OCI-LY7 (cell line): ENCODE measurements at regions not wholly inside any gene's neighbourhood (a gene's known extent, or its start where the extent isn't known, plus 50 kb on each side); places are given as distances from the start of the nearest gene placed in this dataset.

Source experiments
- BruUV-seq: library from RNA; stranded (reverse); fragments of 400-500 nt; replicated peaks from 2 replicates; lab custom pipeline; 2021; lab: Mats Ljungman, UMichigan
- CTCF ChIA-PET: fragments of 300-600 bp; sonication (Branson Sonifier 250); formaldehyde crosslinking; loops from one replicate; lab custom pipeline; 2022; ENCODE audit warnings: antibody characterized with exemption; ENCODE audit not compliant: unreplicated experiment; lab: Charles Lee
- POLR2A ChIA-PET: fragments of 300-600 bp; sonication (Branson Sonifier 250); formaldehyde crosslinking; loops from one replicate; lab custom pipeline; 2022; ENCODE audit warnings: antibody characterized with exemption; lab: Charles Lee
- DNase-seq: peaks from one replicate; pipeline ENCODE4 v3.0.0-alpha.2; 2015; ENCODE audit warnings: low spot score
- H2AFZ ChIP-seq: fragments of 200-600 bp; sonication (generic), shearing (Covaris generic); 2 replicates; pipeline ENCODE4 v1.6.1; 2014; ENCODE audit warnings: mild to moderate bottlenecking, antibody characterized with exemption, low read length, moderate library complexity
- H3K27ac ChIP-seq: fragments of 200-600 bp; sonication (generic); 2 replicates; pipeline ENCODE4 v1.5.1; 2014; ENCODE audit warnings: mixed run types, low read depth, mild to moderate bottlenecking, moderate library complexity, low read length, inconsistent platforms; ENCODE audit not compliant: poor library complexity, severe bottlenecking
- H3K36me3 ChIP-seq: fragments of 200-600 bp; sonication (generic); 2 replicates; pipeline ENCODE4 v1.6.1; 2014; ENCODE audit warnings: mild to moderate bottlenecking, antibody characterized with exemption, low read length, moderate library complexity, mixed read lengths; ENCODE audit not compliant: insufficient read depth
- H3K4me1 ChIP-seq: fragments of 200-600 bp; sonication (generic); 2 replicates; pipeline ENCODE4 v1.5.1; 2014; ENCODE audit warnings: mild to moderate bottlenecking, low read length; ENCODE audit not compliant: insufficient read depth, poor library complexity, severe bottlenecking
- H3K4me2 ChIP-seq: fragments of 200-600 bp; sonication (generic); 2 replicates; pipeline ENCODE4 v1.6.1; 2014; ENCODE audit warnings: mild to moderate bottlenecking, low read length
- H3K4me3 ChIP-seq: fragments of 200-600 bp; sonication (generic); 2 replicates; pipeline ENCODE4 v1.5.1; 2014; ENCODE audit warnings: mild to moderate bottlenecking, low read depth, low read length; ENCODE audit not compliant: poor library complexity, severe bottlenecking
- H3K79me2 ChIP-seq: fragments of 200-600 bp; sonication (generic); 2 replicates; pipeline ENCODE4 v1.6.1; 2016; ENCODE audit warnings: low read depth, mild to moderate bottlenecking, low read length, moderate library complexity, mixed read lengths; ENCODE audit not compliant: insufficient read depth
- H3K9me2 ChIP-seq: fragments of 200-600 bp; sonication (generic); 2 replicates; pipeline ENCODE4 v1.6.1; 2016; ENCODE audit warnings: mild to moderate bottlenecking, low read length, mixed read lengths; ENCODE audit not compliant: insufficient read depth
- H3K9me3 ChIP-seq: fragments of 200-600 bp; sonication (generic); 2 replicates; pipeline ENCODE4 v1.6.1; 2014; ENCODE audit warnings: mild to moderate bottlenecking, mixed run types, low read length, mixed read lengths
- H4K20me1 ChIP-seq: fragments of 200-600 bp; sonication (generic); 2 replicates; pipeline ENCODE4 v1.6.1; 2014; ENCODE audit warnings: mild to moderate bottlenecking, antibody characterized with exemption, low read length, moderate library complexity, mixed read lengths; ENCODE audit not compliant: insufficient read depth
- EZH2phosphoT487 ChIP-seq: fragments of 200-600 bp; sonication (generic); IDR thresholded peaks from 2 replicates; pipeline ENCODE4 v1.6.1; 2018; ENCODE audit warnings: low read depth, borderline replicate concordance, mild to moderate bottlenecking, mixed run types, antibody characterized with exemption, low read length, moderate library complexity, mixed read lengths
- intact Hi-C: fragments of 100-400 bp; cut with micrococcal nuclease; formaldehyde crosslinking; loops from one replicate; pipeline ENCODE4 v1.10.0; 2022; ENCODE audit not compliant: unreplicated experiment
- TF ChIP-seq, protein P1 (sequence below): fragments of 200-600 bp; sonication (generic); conservative IDR thresholded peaks from 2 replicates; pipeline ENCODE4 v1.5.1; 2014; ENCODE audit warnings: mild to moderate bottlenecking, antibody characterized with exemption, low read length, moderate library complexity, mixed read lengths

DNA sequence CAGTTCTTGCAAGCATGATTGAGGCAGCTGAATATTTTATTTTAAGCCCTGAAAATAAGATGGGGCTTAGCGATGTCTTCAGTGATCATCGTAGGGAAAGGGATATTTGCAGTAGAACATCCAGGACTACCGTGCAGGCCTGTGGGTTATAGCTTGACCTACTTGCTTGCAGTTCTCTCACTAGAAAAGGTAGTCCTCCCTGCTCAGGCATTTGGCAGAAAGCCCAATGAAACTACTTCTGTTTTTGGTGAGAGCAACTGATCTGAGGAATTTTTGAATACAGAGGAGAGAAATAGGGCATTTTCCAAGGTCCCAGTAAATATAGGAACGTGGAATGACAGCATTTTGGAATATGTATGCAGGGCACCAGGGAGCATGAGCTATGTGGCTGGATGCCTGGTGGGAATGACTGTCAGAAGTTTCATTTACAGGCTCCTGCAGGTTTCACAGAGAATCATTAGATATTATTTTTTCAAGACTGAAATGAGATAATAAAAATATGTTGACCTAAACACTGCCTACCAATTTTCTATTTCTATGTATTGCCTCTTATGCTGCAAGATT lies 417.9 kb upstream of the ACTBL2 start:
- Histone ChIP-seq H3K4me3 (no peak overlapping the region), H3K9me2 (no peaks in the 10 kb centered on the region), H4K20me1 (no peaks in the 10 kb centered on the region), H3K27ac (no peak overlapping the region), H3K79me2 (no peaks in the 10 kb centered on the region), H3K36me3 (no peaks in the 10 kb centered on the region), H3K4me2 (no peak overlapping the region), H3K4me1 (no peaks in the 10 kb centered on the region), H2AFZ (no peak overlapping the region), H3K9me3 (no peaks in the 10 kb centered on the region)
- TF ChIP-seq, protein P1, sequence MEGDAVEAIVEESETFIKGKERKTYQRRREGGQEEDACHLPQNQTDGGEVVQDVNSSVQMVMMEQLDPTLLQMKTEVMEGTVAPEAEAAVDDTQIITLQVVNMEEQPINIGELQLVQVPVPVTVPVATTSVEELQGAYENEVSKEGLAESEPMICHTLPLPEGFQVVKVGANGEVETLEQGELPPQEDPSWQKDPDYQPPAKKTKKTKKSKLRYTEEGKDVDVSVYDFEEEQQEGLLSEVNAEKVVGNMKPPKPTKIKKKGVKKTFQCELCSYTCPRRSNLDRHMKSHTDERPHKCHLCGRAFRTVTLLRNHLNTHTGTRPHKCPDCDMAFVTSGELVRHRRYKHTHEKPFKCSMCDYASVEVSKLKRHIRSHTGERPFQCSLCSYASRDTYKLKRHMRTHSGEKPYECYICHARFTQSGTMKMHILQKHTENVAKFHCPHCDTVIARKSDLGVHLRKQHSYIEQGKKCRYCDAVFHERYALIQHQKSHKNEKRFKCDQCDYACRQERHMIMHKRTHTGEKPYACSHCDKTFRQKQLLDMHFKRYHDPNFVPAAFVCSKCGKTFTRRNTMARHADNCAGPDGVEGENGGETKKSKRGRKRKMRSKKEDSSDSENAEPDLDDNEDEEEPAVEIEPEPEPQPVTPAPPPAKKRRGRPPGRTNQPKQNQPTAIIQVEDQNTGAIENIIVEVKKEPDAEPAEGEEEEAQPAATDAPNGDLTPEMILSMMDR, result no peak
- no peak for TF ChIP-seq EZH2phosphoT487
- CTCF ChIA-PET, result no interaction called here
- POLR2A ChIA-PET, result interaction anchor here (0.5 to 0.7 kb wide), 2 partner anchors 255 to 277 kb away, joined by 3 to 4 read pairs; no protein-coding TSS in a partner anchor
- intact Hi-C loops, result no loop called here
- no peak for DNase-seq
- BruUV-seq, result no TSS peak

DNA sequence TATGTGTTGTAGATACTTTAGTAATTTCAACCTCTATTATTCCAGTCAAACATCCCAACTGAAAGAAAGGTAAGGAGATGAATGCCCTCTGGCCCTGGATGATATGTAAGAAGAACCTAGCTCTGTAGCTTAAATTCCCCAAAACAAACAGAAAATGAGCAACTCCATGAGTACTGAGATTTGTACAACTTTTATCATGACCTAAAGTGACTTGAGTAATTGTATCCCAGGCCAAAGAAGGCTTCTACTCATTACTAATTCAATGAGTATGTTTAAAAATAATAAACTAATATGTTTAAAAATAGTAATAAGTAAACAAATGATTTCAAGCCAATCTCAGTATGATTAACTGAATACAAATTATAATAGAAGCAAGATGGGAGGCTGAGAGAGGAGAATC lies 414.0 kb upstream of the ACTBL2 start:
- no peak overlapping the region for H2AFZ ChIP-seq
- intact Hi-C loops, result no loop called here
- no peaks in the 10 kb centered on the region for H4K20me1 ChIP-seq
- H3K4me1 ChIP-seq, result no peaks in the 10 kb centered on the region
- CTCF ChIA-PET, result interaction anchor here (0.5 kb wide), 1 partner anchor 439 kb away, joined by 3 read pairs; no protein-coding TSS in a partner anchor
- H3K4me3 ChIP-seq, result no peak overlapping the region
- H3K27ac ChIP-seq, result no peak overlapping the region
- POLR2A ChIA-PET, result no interaction called here
- no peaks in the 10 kb centered on the region for H3K9me2 ChIP-seq
- BruUV-seq, result no TSS peak
- no peaks in the 10 kb centered on the region for H3K36me3 ChIP-seq
- no peak for DNase-seq
- H3K9me3 ChIP-seq, result no peaks in the 10 kb centered on the region
- no peaks in the 10 kb centered on the region for H3K79me2 ChIP-seq
- H3K4me2 ChIP-seq, result no peak overlapping the region
- TF ChIP-seq, protein P1, result no peak
- no peak for TF ChIP-seq EZH2phosphoT487

DNA sequence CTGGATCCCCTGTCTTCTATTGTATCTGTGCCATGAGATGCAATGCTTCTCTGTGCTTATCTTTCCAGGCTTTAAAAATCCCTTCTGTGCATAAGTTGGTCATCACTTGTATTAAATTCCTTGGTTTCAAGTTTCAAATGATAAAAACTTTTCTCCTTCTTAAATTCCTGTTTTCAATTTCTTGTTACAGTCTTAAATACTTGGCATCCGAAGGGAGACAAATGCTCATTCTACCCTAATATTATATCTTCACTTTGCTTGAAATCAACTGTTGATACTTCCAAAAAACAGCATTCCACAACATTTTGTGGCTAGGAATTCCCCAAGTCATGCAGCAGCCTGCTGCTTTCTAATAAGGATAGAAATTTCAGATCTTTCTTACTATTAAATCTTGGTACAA lies 413.2 kb upstream of the ACTBL2 start:
- BruUV-seq, result no TSS peak
- no peak for DNase-seq
- no peak overlapping the region for H3K27ac ChIP-seq
- TF ChIP-seq EZH2phosphoT487, result no peak
- TF ChIP-seq, protein P1, result no peak
- H3K9me3 ChIP-seq, result no peaks in the 10 kb centered on the region
- no peak overlapping the region for H3K4me3 ChIP-seq
- H3K79me2 ChIP-seq, result no peaks in the 10 kb centered on the region
- H2AFZ ChIP-seq, result no peak overlapping the region
- POLR2A ChIA-PET, result no interaction called here
- CTCF ChIA-PET, result no interaction called here
- no peaks in the 10 kb centered on the region for H3K9me2 ChIP-seq
- H4K20me1 ChIP-seq, result no peaks in the 10 kb centered on the region
- H3K4me1 ChIP-seq, result no peaks in the 10 kb centered on the region
- no peaks in the 10 kb centered on the region for H3K36me3 ChIP-seq
- intact Hi-C loops, result no loop called here
- no peak overlapping the region for H3K4me2 ChIP-seq
